ENCODE measurements at regions not wholly inside any gene's neighbourhood (a gene's known extent, or its start where the extent isn't known, plus 50 kb on each side); places are given as distances from the start of the nearest gene placed in this dataset.

DNA sequence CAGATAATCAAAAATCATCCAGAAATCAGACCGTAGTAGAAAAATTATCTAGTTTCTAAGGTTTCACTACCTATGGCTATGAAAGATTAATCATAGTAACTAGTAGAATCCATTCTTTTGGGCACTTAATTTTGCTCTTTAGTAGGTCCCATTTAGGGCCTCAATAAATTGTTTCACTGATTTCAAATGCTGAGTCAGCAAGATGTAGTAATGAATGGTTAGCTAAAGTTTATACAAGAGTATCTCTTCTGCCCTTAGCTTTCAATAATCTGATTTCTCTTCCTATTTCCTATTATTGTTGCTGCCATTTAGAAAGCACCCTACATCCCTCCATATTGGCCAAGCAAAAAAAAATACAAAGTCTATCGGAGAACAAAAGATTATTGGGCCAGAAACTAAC is 283.2 kb upstream of the PCDH10 start:
- H3K9me3 ChIP-seq (replicated peaks) = no peaks in the 10 kb centered on the region
- DNase-seq = no peak
- TF ChIP-seq, protein P1, sequence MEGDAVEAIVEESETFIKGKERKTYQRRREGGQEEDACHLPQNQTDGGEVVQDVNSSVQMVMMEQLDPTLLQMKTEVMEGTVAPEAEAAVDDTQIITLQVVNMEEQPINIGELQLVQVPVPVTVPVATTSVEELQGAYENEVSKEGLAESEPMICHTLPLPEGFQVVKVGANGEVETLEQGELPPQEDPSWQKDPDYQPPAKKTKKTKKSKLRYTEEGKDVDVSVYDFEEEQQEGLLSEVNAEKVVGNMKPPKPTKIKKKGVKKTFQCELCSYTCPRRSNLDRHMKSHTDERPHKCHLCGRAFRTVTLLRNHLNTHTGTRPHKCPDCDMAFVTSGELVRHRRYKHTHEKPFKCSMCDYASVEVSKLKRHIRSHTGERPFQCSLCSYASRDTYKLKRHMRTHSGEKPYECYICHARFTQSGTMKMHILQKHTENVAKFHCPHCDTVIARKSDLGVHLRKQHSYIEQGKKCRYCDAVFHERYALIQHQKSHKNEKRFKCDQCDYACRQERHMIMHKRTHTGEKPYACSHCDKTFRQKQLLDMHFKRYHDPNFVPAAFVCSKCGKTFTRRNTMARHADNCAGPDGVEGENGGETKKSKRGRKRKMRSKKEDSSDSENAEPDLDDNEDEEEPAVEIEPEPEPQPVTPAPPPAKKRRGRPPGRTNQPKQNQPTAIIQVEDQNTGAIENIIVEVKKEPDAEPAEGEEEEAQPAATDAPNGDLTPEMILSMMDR (IDR thresholded peaks at IDR 0.05; ENCODE audit: borderline replicate concordance) = no peak
- intact Hi-C loops (cut with micrococcal nuclease) = no loop called here
- no peaks in the 10 kb centered on the region for H3K4me1 ChIP-seq
- H3K27me3 ChIP-seq (ENCODE audit: low read depth) = no peaks in the 10 kb centered on the region
- H3K36me3 ChIP-seq = no peaks in the 10 kb centered on the region
- no peak overlapping the region for H3K4me3 ChIP-seq
- no peak overlapping the region for H3K27ac ChIP-seq (replicated peaks)

DNA sequence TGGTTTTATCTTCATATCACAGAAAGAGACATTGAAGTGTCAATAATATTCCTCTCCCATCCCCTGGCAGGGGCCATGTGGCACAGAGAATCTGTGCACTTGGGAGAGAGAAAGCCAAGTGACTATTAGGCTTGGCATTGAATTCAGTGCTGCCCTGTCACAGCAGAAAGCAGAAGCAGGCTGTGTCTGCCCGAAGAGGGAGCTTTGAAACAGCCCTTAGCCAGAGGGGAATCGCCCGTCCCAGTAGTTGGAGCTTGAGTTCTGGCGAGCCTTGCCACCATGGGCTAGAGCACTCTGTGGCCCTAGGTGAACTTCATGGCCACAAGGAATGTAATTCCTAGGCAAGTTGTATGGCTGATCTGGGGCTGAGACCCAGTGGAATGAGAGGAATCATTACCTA is 282.5 kb upstream of the PCDH10 start:
- intact Hi-C loops (cut with micrococcal nuclease) = no loop called here
- no peaks in the 10 kb centered on the region for H3K27me3 ChIP-seq (ENCODE audit: low read depth)
- peaks cover 6% of the 10 kb centered on the region for H3K9me3 ChIP-seq (replicated peaks)
- DNase-seq = no peak
- no peak overlapping the region for H3K4me3 ChIP-seq
- no peaks in the 10 kb centered on the region for H3K4me1 ChIP-seq
- H3K36me3 ChIP-seq = no peaks in the 10 kb centered on the region
- TF ChIP-seq, protein P1 (IDR thresholded peaks at IDR 0.05; ENCODE audit: borderline replicate concordance) = no peak
- H3K27ac ChIP-seq (replicated peaks) = no peak overlapping the region

DNA sequence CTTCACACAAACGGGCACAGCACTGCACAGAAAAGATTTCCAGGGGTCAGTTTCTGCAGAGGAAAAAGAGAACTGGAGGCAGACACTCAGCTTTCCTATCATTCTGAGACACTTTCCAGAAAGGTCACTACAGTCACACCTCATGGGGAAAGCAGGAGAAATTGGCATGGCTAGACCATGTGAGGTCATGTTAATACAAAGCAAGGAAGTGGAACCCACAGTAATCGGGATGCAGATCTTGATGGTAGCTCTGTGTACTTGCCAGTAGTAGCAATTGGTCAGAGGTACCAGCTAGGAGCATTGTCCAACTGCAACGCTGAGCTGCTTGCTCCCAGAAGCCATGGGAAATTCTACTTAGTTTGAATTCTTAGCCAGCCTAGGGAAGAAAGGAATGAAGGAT is 255.3 kb upstream of the PCDH10 start:
- no peak for DNase-seq
- H3K4me1 ChIP-seq = no peaks in the 10 kb centered on the region
- intact Hi-C loops (cut with micrococcal nuclease) = no loop called here
- no peaks in the 10 kb centered on the region for H3K36me3 ChIP-seq
- no peak overlapping the region for H3K4me3 ChIP-seq
- TF ChIP-seq, protein P1 (IDR thresholded peaks at IDR 0.05; ENCODE audit: borderline replicate concordance) = no peak
- H3K27ac ChIP-seq (replicated peaks) = no peak overlapping the region
- peaks cover 18% of the 10 kb centered on the region for H3K9me3 ChIP-seq (replicated peaks)
- no peaks in the 10 kb centered on the region for H3K27me3 ChIP-seq (ENCODE audit: low read depth)

DNA sequence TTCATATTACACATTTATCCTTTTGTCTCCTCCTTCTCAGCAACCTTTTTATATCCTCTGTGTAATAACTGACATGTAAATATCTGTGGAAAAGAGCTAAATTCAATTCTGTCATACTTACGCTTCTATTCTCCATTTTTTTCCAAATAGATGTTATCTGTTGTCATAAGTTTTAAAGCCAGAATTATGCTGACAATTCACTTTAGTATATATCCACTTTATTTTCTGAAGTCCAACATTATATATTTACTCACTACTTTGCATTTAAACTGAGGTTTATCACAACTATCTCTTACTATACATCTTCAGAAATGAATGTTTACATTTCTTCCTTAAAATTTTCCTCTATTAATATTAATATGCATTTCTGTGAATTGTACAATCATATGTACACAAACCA is 247.9 kb upstream of the PCDH10 start:
- intact Hi-C loops (cut with micrococcal nuclease) = no loop called here
- Histone ChIP-seq H3K27ac (replicated peaks) (no peak overlapping the region), H3K36me3 (no peaks in the 10 kb centered on the region), H3K27me3 (ENCODE audit: low read depth) (no peaks in the 10 kb centered on the region), H3K4me3 (no peak overlapping the region), H3K4me1 (no peaks in the 10 kb centered on the region), H3K9me3 (replicated peaks) (peaks cover 16% of the 10 kb centered on the region)
- TF ChIP-seq, protein P1 (IDR thresholded peaks at IDR 0.05; ENCODE audit: borderline replicate concordance) = no peak
- no peak for DNase-seq

DNA sequence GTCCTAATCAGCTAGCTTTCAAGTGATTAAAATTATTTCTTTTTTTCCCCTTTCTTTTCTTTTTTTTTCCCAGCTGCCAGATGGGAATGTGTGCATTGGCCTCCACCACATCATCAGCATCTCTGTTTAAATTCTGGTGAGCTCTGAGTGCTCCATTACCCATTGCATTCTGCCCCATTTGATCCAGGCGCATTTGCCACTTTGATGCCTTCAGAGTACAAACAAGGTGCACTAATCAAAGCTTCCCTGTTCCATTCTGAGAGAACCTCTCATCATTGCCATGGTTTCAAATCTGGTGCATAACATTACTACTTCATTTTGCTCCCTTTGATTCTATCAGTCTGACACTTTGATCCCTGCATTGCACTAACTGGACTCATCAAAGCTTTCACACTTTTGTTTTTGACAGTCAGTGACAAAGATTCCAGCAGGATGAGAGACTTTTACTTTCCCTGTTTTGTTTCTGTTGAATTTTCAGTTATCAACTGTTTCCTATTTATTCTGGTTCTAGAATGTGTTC is 238.8 kb upstream of the PCDH10 start:
- intact Hi-C loops (cut with micrococcal nuclease) = no loop called here
- Histone ChIP-seq H3K36me3 (no peaks in the 10 kb centered on the region), H3K27ac (replicated peaks) (no peak overlapping the region), H3K27me3 (ENCODE audit: low read depth) (no peaks in the 10 kb centered on the region), H3K4me3 (no peak overlapping the region), H3K4me1 (no peaks in the 10 kb centered on the region), H3K9me3 (replicated peaks) (peaks cover 4% of the 10 kb centered on the region)
- no peak for DNase-seq
- TF ChIP-seq, protein P1 (IDR thresholded peaks at IDR 0.05; ENCODE audit: borderline replicate concordance) = no peak

DNA sequence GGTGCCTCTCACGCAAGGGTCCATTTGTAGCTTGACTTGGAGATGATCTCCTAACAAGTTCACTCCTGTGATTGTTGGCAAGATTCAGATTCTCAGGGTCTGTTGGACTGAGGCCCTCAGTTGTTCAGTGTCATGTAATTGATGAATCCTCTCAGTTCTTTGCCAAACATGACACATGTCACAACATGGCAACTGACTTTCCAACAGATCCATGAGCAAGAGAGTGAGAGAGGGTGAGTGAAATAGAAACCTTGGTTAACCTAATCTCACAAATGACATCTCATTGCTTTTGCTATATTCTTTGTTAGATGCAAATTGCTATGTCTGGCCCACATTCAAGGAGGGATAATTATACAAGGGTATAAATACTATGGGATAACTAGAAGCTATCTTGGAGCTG is 231.0 kb upstream of the PCDH10 start:
- Histone ChIP-seq H3K9me3 (replicated peaks) (no peaks in the 10 kb centered on the region), H3K27me3 (ENCODE audit: low read depth) (no peaks in the 10 kb centered on the region), H3K27ac (replicated peaks) (no peak overlapping the region), H3K36me3 (no peaks in the 10 kb centered on the region), H3K4me1 (no peaks in the 10 kb centered on the region), H3K4me3 (no peak overlapping the region)
- DNase-seq = no peak
- intact Hi-C loops (cut with micrococcal nuclease) = no loop called here
- TF ChIP-seq, protein P1 (IDR thresholded peaks at IDR 0.05; ENCODE audit: borderline replicate concordance) = no peak

Measured in left ventricle myocardium inferior (tissue), 1 donor.